H1 (cell line): ENCODE measurements at regions not wholly inside any gene's neighbourhood (a gene's known extent, or its start where the extent isn't known, plus 50 kb on each side); places are given as distances from the start of the nearest gene placed in this dataset.

Experiments
- ASH2L ChIP-seq: fragments of 200-600, 300-600 bp; sonication (generic); IDR thresholded peaks from one replicate; pipeline ENCODE4 v1.7.1; 2017; ENCODE audit warnings: low read length
- CEBPB ChIP-seq: IDR thresholded peaks from 2 replicates; pipeline ENCODE4 v1.6.1; 2012; ENCODE audit warnings: low read depth, low read length
- CHD1 ChIP-seq: IDR thresholded peaks from 2 replicates; pipeline ENCODE4 v1.6.1; 2012; ENCODE audit warnings: low read depth, low read length, improper control_type of control experiment
- CHD7 ChIP-seq: fragments of 300-600 bp; sonication (generic); IDR thresholded peaks from 2 replicates; pipeline ENCODE4 v1.7.1; 2012; ENCODE audit warnings: low read length, moderate library complexity, mild to moderate bottlenecking, inconsistent platforms; ENCODE audit not compliant: insufficient replicate concordance
- CTBP2 ChIP-seq: IDR thresholded peaks from 2 replicates; pipeline ENCODE4 v1.7.0; 2011; ENCODE audit warnings: borderline replicate concordance, mild to moderate bottlenecking, moderate library complexity, mixed read lengths, low read length; ENCODE audit not compliant: insufficient read depth, insufficient read length
- KDM4A ChIP-seq: IDR thresholded peaks from one replicate; pipeline ENCODE4 v1.7.1; 2012; ENCODE audit warnings: low read depth, mild to moderate bottlenecking, moderate library complexity, low read length, inconsistent platforms; ENCODE audit not compliant: severe bottlenecking
- MAX ChIP-seq: IDR thresholded peaks from 2 replicates; pipeline ENCODE4 v1.6.1; 2012; ENCODE audit warnings: inconsistent platforms
- POU5F1 ChIP-seq: IDR thresholded peaks from 2 replicates; pipeline ENCODE4 v1.6.1; 2011; ENCODE audit warnings: low read depth, mild to moderate bottlenecking, low read length, moderate library complexity
- RAD21 ChIP-seq, 2 experiments: IDR thresholded peaks in 1 of 2; conservative IDR thresholded peaks in 1 of 2; 2 replicates each; pipeline ENCODE4 v1.6.1; 2011; ENCODE audit warnings: low read depth in 2 of 2, low read length in 2 of 2, improper control_type of control experiment in 1 of 2, inconsistent platforms in 1 of 2, mild to moderate bottlenecking in 1 of 2, moderate library complexity in 1 of 2
- SP1 ChIP-seq: IDR thresholded peaks from 2 replicates; pipeline ENCODE4 v1.6.1; 2011; ENCODE audit warnings: low read depth, low read length
- SRF ChIP-seq: IDR thresholded peaks from 2 replicates; pipeline ENCODE4 v1.6.1; 2011; ENCODE audit warnings: mild to moderate bottlenecking, low read depth, low read length, moderate library complexity

DNA sequence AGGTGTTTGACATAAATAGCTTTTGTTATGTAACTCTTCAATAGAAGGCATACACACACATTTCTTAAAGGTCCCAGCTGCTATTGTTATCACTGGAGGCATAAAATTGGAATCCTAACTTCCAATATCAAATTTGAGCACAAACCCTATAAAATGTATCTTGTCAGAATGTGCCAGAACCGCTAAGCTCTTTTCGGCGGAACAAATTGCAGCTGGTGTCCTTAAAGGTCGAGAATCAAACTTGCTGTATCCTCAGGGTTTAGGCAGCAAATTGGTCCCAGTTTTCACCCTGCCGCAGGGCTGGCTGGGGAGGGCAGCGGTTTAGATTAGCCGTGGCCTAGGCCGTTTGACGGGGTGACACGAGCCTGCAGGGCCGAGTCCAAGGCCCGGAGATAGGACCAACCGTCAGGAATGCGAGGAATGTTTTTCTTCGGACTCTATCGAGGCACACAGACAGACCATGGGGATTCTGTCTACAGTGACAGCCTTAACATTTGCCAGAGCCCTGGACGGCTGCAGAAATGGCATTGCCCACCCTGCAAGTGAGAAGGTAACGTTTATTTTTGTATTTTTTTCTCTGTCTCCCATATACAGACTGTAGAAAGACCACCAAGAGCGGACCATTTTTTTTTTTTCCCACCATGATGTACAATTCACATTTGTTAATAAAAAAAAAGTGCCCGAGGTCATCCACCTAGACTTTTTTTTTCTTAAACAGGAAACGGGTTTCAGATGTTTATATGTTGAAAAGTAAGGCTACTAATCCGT, 297.1 kb downstream of the IRF8 start (continued):
- TF ChIP-seq CHD7: no peak
- TF ChIP-seq CTBP2: no peak
- TF ChIP-seq CHD1: no peak
- no peak for TF ChIP-seq RAD21 (IDR thresholded peaks at IDR 0.05 in 1 of 2, conservative IDR thresholded peaks at IDR 0.05 in 1 of 2; ENCODE audit: low read depth in 2 of 2, low read length in 2 of 2)
- peak; percentile 23; the same call in 1 of the 2 replicates for TF ChIP-seq MAX
- TF ChIP-seq CEBPB: no peak
- TF ChIP-seq ASH2L: no peak
- TF ChIP-seq KDM4A: no peak
- TF ChIP-seq SP1: no peak
- TF ChIP-seq POU5F1: no peak
- no peak for TF ChIP-seq SRF
